H1 (cell line): ENCODE measurements at regions not wholly inside any gene's neighbourhood (a gene's known extent, or its start where the extent isn't known, plus 50 kb on each side); places are given as distances from the start of the nearest gene placed in this dataset.

Experiments used
- FOSL1 ChIP-seq: IDR thresholded peaks from 2 replicates; pipeline ENCODE4 v1.6.1; 2011; ENCODE audit warnings: mild to moderate bottlenecking, low read depth, low read length, moderate library complexity; ENCODE audit not compliant: insufficient read depth
- HDAC6 ChIP-seq: IDR thresholded peaks from one replicate; pipeline ENCODE4 v1.7.1; 2012; ENCODE audit warnings: low read depth, mild to moderate bottlenecking, inconsistent platforms, low read length, moderate library complexity

DNA sequence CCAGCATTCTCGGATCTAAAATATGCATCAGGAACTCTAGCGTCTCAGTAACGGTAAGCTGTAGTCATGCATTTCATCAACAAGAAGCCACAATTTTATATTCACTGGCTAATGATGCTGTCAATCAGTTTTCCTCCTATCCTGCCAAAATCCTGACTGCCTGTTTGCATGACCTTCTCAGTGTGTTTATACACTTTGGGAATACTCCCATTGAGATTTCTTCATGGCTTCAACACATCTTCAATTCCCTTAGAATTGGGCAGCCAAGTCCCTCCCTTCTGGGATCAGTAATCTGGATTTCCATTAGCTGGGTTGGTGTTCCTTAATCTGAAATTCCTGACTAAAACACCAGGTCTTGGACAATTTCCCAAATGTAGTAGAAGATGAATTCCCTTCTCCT, 348.9 kb upstream of the DYNLRB2 start (continued):
- TF ChIP-seq HDAC6 (no peak), FOSL1 (no peak)
- TF ChIP-seq, all 59 proteins: peak for 0
